GM18861 (cell line): ENCODE measurements at regions not wholly inside any gene's neighbourhood (a gene's known extent, or its start where the extent isn't known, plus 50 kb on each side); places are given as distances from the start of the nearest gene placed in this dataset.
"Not testable (repeated sequence)": the region's sequence is repeated elsewhere in the genome, so short reads cannot be mapped to it uniquely, and the experiment has no call there.

Source experiments
- ATAC-seq: cut with Tn5 transposase; IDR thresholded peaks from one replicate; pipeline ENCODE4 v1.9.1; 2021; ENCODE audit not compliant: unreplicated experiment

- peak; percentile 22 for ATAC-seq
Observed at GRCh38 chr15:22665059-22665702, 121.3 kb upstream of the NIPA1 start.

GRCh38 chr15:22665711-22666110, 120.7 kb upstream of the NIPA1 start:
- peak; percentile 31 for ATAC-seq

DNA sequence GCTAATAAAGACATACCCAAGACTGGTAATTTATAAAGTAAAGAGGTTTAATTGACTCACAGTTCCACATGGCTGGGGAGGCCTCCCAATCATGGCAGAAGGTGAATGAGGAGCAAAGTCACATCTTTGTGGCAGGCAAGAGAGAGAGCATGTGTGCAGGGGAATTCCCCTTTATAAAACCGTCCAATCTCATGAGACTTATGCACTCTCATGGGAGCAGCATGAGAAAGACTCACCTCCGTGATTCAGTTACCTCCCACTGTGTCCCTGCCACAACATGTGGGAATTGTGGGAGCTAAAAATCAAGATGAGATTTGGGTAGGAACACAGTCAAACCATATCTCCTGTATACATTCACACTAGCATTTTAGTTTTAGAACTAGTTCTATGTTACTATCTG, 101.7 kb upstream of the NIPA1 start:
- not testable (repeated sequence) for ATAC-seq

GRCh38 chr15:22699881-22700280, 86.6 kb upstream of the NIPA1 start:
- not testable (repeated sequence) for ATAC-seq

DNA sequence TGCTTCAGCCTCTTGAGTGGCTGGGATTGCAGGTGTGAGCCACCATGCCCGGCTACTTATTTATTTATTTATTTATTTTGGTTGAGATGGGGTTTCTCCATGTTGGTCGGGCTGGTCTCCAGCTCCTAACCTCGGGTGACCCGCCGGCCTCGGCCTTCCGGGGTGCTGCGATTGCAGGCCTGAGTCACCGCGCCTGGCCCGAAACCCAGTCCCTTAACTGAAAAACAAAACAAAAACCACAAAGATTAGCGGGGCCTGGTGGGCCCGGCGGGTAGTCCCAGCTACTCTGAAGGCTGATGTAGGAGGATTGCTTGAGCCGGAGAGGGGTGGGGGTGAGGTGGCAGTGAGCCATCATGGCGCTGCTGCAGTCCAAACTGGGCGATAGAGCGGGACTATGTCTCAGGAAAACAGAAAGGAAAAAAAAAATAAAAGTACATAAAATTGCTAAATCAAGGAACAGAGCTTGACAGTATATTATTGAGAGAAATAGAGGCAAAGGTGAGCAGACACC, 75.6 kb upstream of the NIPA1 start:
- ATAC-seq, result not testable (repeated sequence)

- not testable (repeated sequence) for ATAC-seq
Observed at GRCh38 chr15:22713933-22714332, 72.5 kb upstream of the NIPA1 start.

GRCh38 chr15:22714358-22715132, 71.9 kb upstream of the NIPA1 start:
- not testable (repeated sequence) for ATAC-seq

DNA sequence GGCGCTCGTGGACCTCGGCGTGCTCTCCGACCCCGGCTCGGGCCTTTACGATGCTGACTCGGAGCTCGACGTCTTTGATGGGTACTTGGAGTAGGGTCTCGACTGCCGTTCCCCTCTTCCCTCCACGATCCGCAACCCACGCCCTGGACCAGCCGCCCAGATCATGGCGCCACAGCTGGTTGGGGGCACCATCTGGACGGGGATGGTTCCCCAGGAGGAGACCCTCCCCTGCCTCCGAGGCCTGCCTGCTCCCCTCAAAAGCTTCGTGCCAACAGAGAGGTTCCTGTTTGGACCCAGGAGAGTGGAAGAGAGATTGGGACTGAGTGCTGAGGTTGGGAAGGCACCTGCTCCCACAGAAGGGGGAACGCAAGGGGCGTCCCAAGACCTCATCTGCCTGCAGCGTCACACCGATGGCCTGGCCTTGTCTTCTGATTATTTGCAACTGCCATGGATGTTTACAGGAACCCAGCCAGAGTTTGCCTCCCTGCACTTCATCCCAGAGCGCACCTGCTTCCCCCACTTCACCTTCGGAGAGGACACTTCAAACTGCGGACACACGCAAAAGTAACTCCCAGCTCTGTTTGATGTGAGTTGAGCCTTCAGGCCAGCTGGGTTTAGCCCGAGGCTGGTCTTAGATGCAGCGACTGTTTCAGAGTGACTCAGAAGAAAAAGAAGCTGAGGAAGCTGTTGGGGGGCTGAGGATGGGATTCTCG, 71.2 kb upstream of the NIPA1 start:
- not testable (repeated sequence) for ATAC-seq

GRCh38 chr15:22719980-22720379, 66.5 kb upstream of the NIPA1 start:
- ATAC-seq, result not testable (repeated sequence)

DNA sequence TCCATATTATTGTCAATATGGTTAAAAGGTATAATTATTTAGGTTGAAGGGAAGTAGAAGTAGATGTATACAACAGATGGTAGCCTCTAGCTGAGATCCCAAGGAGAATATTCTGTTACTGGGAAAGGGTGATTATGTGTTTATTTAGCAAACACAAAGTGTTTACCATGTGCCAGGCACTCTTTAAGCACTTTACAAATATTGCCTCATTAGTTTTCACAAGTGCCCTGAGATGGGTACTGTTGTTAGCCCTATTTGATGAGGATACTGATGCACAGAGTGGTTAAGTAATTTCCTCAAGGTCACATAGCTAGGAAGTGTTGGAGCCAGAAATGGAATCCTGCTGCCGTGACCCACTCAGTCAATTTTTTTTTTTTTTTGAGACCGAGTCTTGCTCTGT, 60.3 kb upstream of the NIPA1 start:
- not testable (repeated sequence) for ATAC-seq

- ATAC-seq, result not testable (repeated sequence)
Observed at GRCh38 chr15:22735067-22735466, 51.4 kb upstream of the NIPA1 start.

DNA sequence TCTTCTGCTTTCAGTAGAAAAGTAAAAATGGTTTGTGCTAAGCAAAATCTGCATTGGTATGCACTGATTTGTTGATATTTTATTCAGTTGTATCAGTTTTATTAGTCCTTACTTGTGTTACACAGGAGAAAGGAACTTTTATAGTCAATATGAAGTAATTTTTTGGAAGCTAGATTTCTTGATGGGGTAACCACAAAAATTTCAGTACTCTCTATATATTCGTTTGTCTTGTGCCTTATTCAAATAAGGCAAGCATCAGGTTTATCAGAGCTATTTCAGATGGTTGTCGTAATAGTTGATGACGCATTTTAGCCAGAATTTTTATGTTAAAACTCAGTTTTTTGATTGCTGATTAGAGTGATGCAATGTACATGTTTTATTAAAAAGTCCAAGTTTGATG, 50.7 kb upstream of the NIPA1 start:
- ATAC-seq, result no peak

GRCh38 chr15:22736200-22736599, 50.2 kb upstream of the NIPA1 start:
- not testable (repeated sequence) for ATAC-seq
